Liver (tissue), 8 donors: ENCODE measurements at regions not wholly inside any gene's neighbourhood (a gene's known extent, or its start where the extent isn't known, plus 50 kb on each side); places are given as distances from the start of the nearest gene placed in this dataset.

ENCODE experiments used
- DNase-seq: peaks from one replicate; pipeline ENCODE4 v3.0.0-alpha.2; 2017; ENCODE audit warnings: low spot score
- H3K27ac ChIP-seq, 2 donors: one replicate each; pipeline ENCODE4 v1.7.0; 2013; ENCODE audit warnings: inconsistent platforms in 2 of 2, low read length in 2 of 2, control low read depth in 1 of 2, low read depth in 1 of 2, mild to moderate bottlenecking in 1 of 2
- H3K27me3 ChIP-seq, 4 donors: one replicate each; pipeline versions ENCODE4 v1.6.1 to v1.7.0; 2013; ENCODE audit warnings: low read length in 3 of 4, inconsistent platforms in 1 of 4, mild to moderate bottlenecking in 1 of 4, moderate library complexity in 1 of 4; ENCODE audit not compliant: control insufficient read depth in 4 of 4, insufficient read depth in 4 of 4
- H3K36me3 ChIP-seq, 4 donors: one replicate each; pipeline versions ENCODE4 v1.6.1 to v1.7.0; 2013; ENCODE audit warnings: low read length in 3 of 4, mild to moderate bottlenecking in 3 of 4, low read depth in 1 of 4, moderate library complexity in 1 of 4; ENCODE audit not compliant: control insufficient read depth in 4 of 4, insufficient read depth in 3 of 4
- H3K4me1 ChIP-seq, 4 donors: one replicate each; pipeline versions ENCODE4 v1.6.1 to v1.7.0; 2013; ENCODE audit warnings: low read length in 3 of 4, mild to moderate bottlenecking in 3 of 4, moderate library complexity in 1 of 4; ENCODE audit not compliant: control insufficient read depth in 4 of 4, insufficient read depth in 4 of 4
- H3K4me3 ChIP-seq, 3 donors: one replicate each; pipeline versions ENCODE4 v1.6.1 to v1.7.0; 2013; ENCODE audit warnings: low read length in 3 of 3, control low read depth in 1 of 3, low read depth in 1 of 3, mild to moderate bottlenecking in 1 of 3
- H3K9ac ChIP-seq, 2 donors: one replicate each; pipeline ENCODE4 v1.7.0; 2013; ENCODE audit warnings: low read length in 2 of 2, mild to moderate bottlenecking in 2 of 2, moderate library complexity in 2 of 2, control low read depth in 1 of 2, low read depth in 1 of 2
- H3K9me3 ChIP-seq, 4 donors: one replicate each; pipeline versions ENCODE4 v1.6.1 to v1.7.0; 2013; ENCODE audit warnings: low read length in 3 of 4; ENCODE audit not compliant: control insufficient read depth in 4 of 4
- ATF3 ChIP-seq: IDR thresholded peaks from 2 replicates; pipeline ENCODE4 v1.6.1; 2016; ENCODE audit warnings: antibody characterized with exemption
- CTCF ChIP-seq: fragments of 150-350 bp; IDR thresholded peaks from 2 replicates; pipeline ENCODE4 v1.5.1; 2017; ENCODE audit warnings: improper control_type of control experiment, low read depth, low read length; ENCODE audit not compliant: missing input control
- EGR1 ChIP-seq, 2 donors: IDR thresholded peaks; 2 replicates each; pipeline ENCODE4 v1.6.1; 2016 to 2018; ENCODE audit warnings: antibody characterized with exemption in 2 of 2, low read depth in 2 of 2
- FOXA1 ChIP-seq: IDR thresholded peaks from 2 replicates; pipeline ENCODE4 v1.6.1; 2016; ENCODE audit warnings: antibody characterized with exemption
- FOXA2 ChIP-seq: IDR thresholded peaks from 2 replicates; pipeline ENCODE4 v1.6.1; 2016; ENCODE audit warnings: antibody characterized with exemption
- GABPA ChIP-seq, 2 donors: IDR thresholded peaks in 1 of 2; conservative IDR thresholded peaks in 1 of 2; 2 replicates each; pipeline ENCODE4 v1.6.1; 2016; ENCODE audit warnings: antibody characterized with exemption in 2 of 2, mild to moderate bottlenecking in 1 of 2, moderate library complexity in 1 of 2
- HNF4A ChIP-seq, 2 donors: conservative IDR thresholded peaks; 2 replicates each; pipeline ENCODE4 v1.6.1; 2016; ENCODE audit warnings: antibody characterized with exemption in 2 of 2, mild to moderate bottlenecking in 2 of 2
- HNF4G ChIP-seq: IDR thresholded peaks from 2 replicates; pipeline ENCODE4 v1.6.1; 2016; ENCODE audit warnings: antibody characterized with exemption
- JUND ChIP-seq, 2 donors: IDR thresholded peaks; 2 replicates each; pipeline ENCODE4 v1.6.1; 2016; ENCODE audit warnings: antibody characterized with exemption in 2 of 2
- NR2F2 ChIP-seq: IDR thresholded peaks from 2 replicates; pipeline ENCODE4 v1.6.1; 2016; ENCODE audit warnings: antibody characterized with exemption
- REST ChIP-seq: IDR thresholded peaks from 2 replicates; pipeline ENCODE4 v1.6.1; 2016; ENCODE audit warnings: antibody characterized with exemption, mild to moderate bottlenecking
- RXRA ChIP-seq, 2 donors: IDR thresholded peaks; 2 replicates each; pipeline ENCODE4 v1.6.1; 2017 to 2018; ENCODE audit warnings: antibody characterized with exemption in 2 of 2, mild to moderate bottlenecking in 1 of 2
- SP1 ChIP-seq: IDR thresholded peaks from 2 replicates; pipeline ENCODE4 v1.6.1; 2018; ENCODE audit warnings: antibody characterized with exemption, mild to moderate bottlenecking
- TAF1 ChIP-seq: conservative IDR thresholded peaks from 2 replicates; pipeline ENCODE4 v1.6.1; 2016; ENCODE audit warnings: antibody characterized with exemption, mild to moderate bottlenecking
- YY1 ChIP-seq: IDR thresholded peaks from 2 replicates; pipeline ENCODE4 v1.6.1; 2016; ENCODE audit warnings: antibody characterized with exemption, mild to moderate bottlenecking
- ZBTB33 ChIP-seq: IDR thresholded peaks from 2 replicates; pipeline ENCODE4 v1.6.1; 2016; ENCODE audit warnings: antibody characterized with exemption
- WGBS: extraction: QIAGEN DNeasy Blood & Tissue Kit; methylation state at CpG from one replicate; pipeline ENCODE4 v1.1.7; 2013; 5-methylcytosine and 5-hydroxymethylcytosine counted together
- donor health status: healthy.
- donor health status: healthy.
- donor health status: healthy.
- donor health status: healthy.
- donor health status: healthy.

GRCh38 chr14:25122843-25123242, 72.9 kb upstream of the STXBP6 start:
- no peaks in the 10 kb centered on the region for H3K36me3 ChIP-seq
- no peak overlapping the region for H3K27ac ChIP-seq
- 70% methylated on average over 3 of the region's 3 CpGs for WGBS
- H3K4me1 ChIP-seq: no peaks in the 10 kb centered on the region
- no peaks in the 10 kb centered on the region for H3K9me3 ChIP-seq
- H3K9ac ChIP-seq: no peak overlapping the region
- no peak overlapping the region for H3K4me3 ChIP-seq
- DNase-seq: no peak
- H3K27me3 ChIP-seq: no peaks in the 10 kb centered on the region
- TF ChIP-seq FOXA1: no peak
- no peak for TF ChIP-seq GABPA (IDR thresholded peaks at IDR 0.05 in 1 of 2, conservative IDR thresholded peaks at IDR 0.05 in 1 of 2)
- no peak for TF ChIP-seq FOXA2
- no peak for TF ChIP-seq SP1
- TF ChIP-seq TAF1: no peak
- TF ChIP-seq ATF3: no peak
- no peak for TF ChIP-seq RXRA (IDR thresholded peaks at IDR 0.05)
- TF ChIP-seq HNF4G: no peak
- no peak for TF ChIP-seq CTCF
- no peak for TF ChIP-seq REST
- TF ChIP-seq YY1: no peak
- TF ChIP-seq HNF4A (conservative IDR thresholded peaks at IDR 0.05): no peak
- TF ChIP-seq EGR1 (IDR thresholded peaks at IDR 0.05; ENCODE audit: low read depth in 2 of 2): no peak
- TF ChIP-seq NR2F2: no peak
- TF ChIP-seq ZBTB33: no peak
- TF ChIP-seq JUND (IDR thresholded peaks at IDR 0.05): no peak

GRCh38 chr14:25122211-25122610, 72.3 kb upstream of the STXBP6 start:
- H3K27me3 ChIP-seq: no peaks in the 10 kb centered on the region
- no peak overlapping the region for H3K4me3 ChIP-seq
- H3K9me3 ChIP-seq: no peaks in the 10 kb centered on the region
- no peak for DNase-seq
- H3K9ac ChIP-seq: no peak overlapping the region
- WGBS: 86% methylated on average over 5 of the region's 5 CpGs
- no peaks in the 10 kb centered on the region for H3K36me3 ChIP-seq
- no peak for TF ChIP-seq GABPA (IDR thresholded peaks at IDR 0.05 in 1 of 2, conservative IDR thresholded peaks at IDR 0.05 in 1 of 2)
- TF ChIP-seq YY1: no peak
- TF ChIP-seq NR2F2: no peak
- no peaks in the 10 kb centered on the region for H3K4me1 ChIP-seq
- H3K27ac ChIP-seq: no peak overlapping the region
